GM20000 (cell line): ENCODE measurements at regions not wholly inside any gene's neighbourhood (a gene's known extent, or its start where the extent isn't known, plus 50 kb on each side); places are given as distances from the start of the nearest gene placed in this dataset.

ENCODE experiments used
- DNase-seq: peaks from one replicate; pipeline ENCODE4 v3.0.0; 2012; ENCODE audit warnings: low spot score
- CTCF ChIP-seq: IDR thresholded peaks from 2 replicates; pipeline ENCODE4 v1.5.1; 2012; ENCODE audit warnings: mild to moderate bottlenecking, control low read depth; ENCODE audit errors: extremely low read depth, missing control alignments

- TF ChIP-seq CTCF = no peak
- DNase-seq = peak; percentile 29
Observed at GRCh38 chr10:3482200-3482993, 302.6 kb downstream of the KLF6 start.

DNA sequence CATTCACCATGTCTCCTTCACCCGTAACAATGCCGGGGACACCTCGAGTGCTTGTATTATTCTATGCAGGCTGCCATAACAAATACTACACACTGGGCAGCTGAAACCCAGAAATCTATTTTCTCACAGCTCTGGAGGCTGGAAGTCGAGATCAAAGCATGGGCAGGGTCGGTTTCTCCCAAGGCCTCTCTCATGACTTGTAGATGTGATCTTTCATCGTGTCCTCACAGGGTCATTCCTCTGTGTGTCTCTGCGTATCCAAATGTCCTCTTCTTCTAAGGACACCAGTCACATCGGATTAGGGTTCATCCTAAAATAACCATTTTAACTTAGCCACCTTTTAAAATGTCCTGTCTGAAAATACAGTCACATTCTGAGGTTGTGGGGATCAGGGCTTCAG, 303.5 kb downstream of the KLF6 start:
- DNase-seq = no peak
- no peak for TF ChIP-seq CTCF

- no peak for TF ChIP-seq CTCF
- no peak for DNase-seq
Observed at GRCh38 chr10:3480990-3481315, 304.1 kb downstream of the KLF6 start.

DNA sequence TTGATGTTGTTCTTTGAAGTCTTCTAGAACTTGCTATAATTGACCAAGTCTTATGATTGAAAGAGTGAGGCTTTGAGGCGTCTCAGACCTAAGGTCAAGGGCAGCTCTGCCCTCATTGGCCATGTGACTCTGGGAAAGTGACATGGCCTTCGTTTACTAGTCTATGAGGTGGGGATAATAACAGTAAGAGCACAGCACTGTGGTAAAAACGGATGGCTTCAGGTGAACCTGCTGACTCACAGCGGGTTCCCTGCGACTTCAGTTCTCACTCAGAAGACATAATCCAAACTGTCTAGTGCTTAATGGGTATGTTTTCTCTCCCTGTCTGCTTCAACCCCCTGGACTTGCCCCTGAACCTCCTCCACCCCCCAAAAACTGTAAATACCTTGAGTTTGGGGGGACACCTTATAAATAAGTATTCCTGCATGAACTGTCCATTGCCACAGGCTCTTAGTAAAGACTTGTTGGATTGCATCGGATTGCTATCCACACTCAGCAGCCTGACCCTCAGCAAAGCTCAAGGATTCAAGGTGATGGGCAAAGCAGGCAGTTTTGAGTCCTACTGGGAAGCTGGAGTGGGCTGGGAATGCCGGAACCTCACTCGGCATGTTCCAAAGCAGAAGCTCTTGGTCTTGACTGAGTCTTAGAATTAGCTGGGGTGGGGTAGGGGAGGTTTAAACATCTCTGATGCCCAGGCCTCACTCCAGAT, 304.6 kb downstream of the KLF6 start:
- no peak for TF ChIP-seq CTCF

GRCh38 chr10:3478632-3479240, 306.2 kb upstream of the PITRM1 start:
- no peak for DNase-seq
- no peak for TF ChIP-seq CTCF

More for the DNA sequence above, 304.6 kb downstream of the KLF6 start:
- no peak for DNase-seq

- TF ChIP-seq CTCF = no peak
- peak; percentile 38 for DNase-seq
Observed at GRCh38 chr10:3478153-3478552, 305.6 kb upstream of the PITRM1 start.

GRCh38 chr10:3477683-3478082, 305.1 kb upstream of the PITRM1 start:
- no peak for TF ChIP-seq CTCF
- DNase-seq = no peak
